SJCRH30 (cell line): ENCODE measurements at regions not wholly inside any gene's neighbourhood (a gene's known extent, or its start where the extent isn't known, plus 50 kb on each side); places are given as distances from the start of the nearest gene placed in this dataset.
"Not testable (repeated sequence)": the region's sequence is repeated elsewhere in the genome, so short reads cannot be mapped to it uniquely, and the experiment has no call there.

Experiments used
- DNase-seq, 2 experiments: peaks; one replicate each; pipeline ENCODE4 v3.0.0-alpha.2; 2015 to 2020
- H3K27ac ChIP-seq: fragments of 250-450 bp; sonication (Bioruptor Pico); 2 replicates; pipeline ENCODE4 v1.5.1; 2020; ENCODE audit warnings: mild to moderate bottlenecking, moderate library complexity
- H3K27me3 ChIP-seq: fragments of 250-450 bp; sonication (Bioruptor Pico); 2 replicates; pipeline ENCODE4 v1.5.1; 2020; ENCODE audit warnings: mild to moderate bottlenecking, moderate library complexity
- H3K36me3 ChIP-seq: fragments of 250-450 bp; sonication (Bioruptor Pico); 2 replicates; pipeline ENCODE4 v1.5.1; 2020; ENCODE audit warnings: mild to moderate bottlenecking, moderate library complexity
- H3K4me1 ChIP-seq: fragments of 250-450 bp; sonication (Bioruptor Pico); 2 replicates; pipeline ENCODE4 v1.5.1; 2020; ENCODE audit warnings: mild to moderate bottlenecking, moderate library complexity
- H3K4me3 ChIP-seq: fragments of 250-450 bp; sonication (Bioruptor Pico); 2 replicates; pipeline ENCODE4 v1.5.1; 2020; ENCODE audit warnings: mild to moderate bottlenecking, moderate library complexity
- H3K9me3 ChIP-seq: fragments of 250-450 bp; sonication (Bioruptor Pico); replicated peaks from 2 replicates; pipeline ENCODE4 v1.5.1; 2020; ENCODE audit warnings: mild to moderate bottlenecking, moderate library complexity

- DNase-seq, H3K4me1 ChIP-seq, H3K27ac ChIP-seq, H3K4me3 ChIP-seq, H3K9me3 ChIP-seq, H3K27me3 ChIP-seq, H3K36me3 ChIP-seq: not testable (repeated sequence)
Observed at GRCh38 chr4:4644277-4644676, 102.4 kb upstream of the STX18 start.

- not testable (repeated sequence) for H3K27ac ChIP-seq, H3K4me1 ChIP-seq, H3K4me3 ChIP-seq, H3K9me3 ChIP-seq, H3K36me3 ChIP-seq, DNase-seq, H3K27me3 ChIP-seq
Observed at GRCh38 chr4:4643743-4644142, 101.9 kb upstream of the STX18 start.

- DNase-seq: no peak
- H3K4me1 ChIP-seq: no peaks in the 10 kb centered on the region
- H3K4me3 ChIP-seq: no peak overlapping the region
- no peaks in the 10 kb centered on the region for H3K27me3 ChIP-seq
- H3K9me3 ChIP-seq: no peaks in the 10 kb centered on the region
- H3K36me3 ChIP-seq: no peaks in the 10 kb centered on the region
- no peak overlapping the region for H3K27ac ChIP-seq
Observed at GRCh38 chr4:4643306-4643705, 101.5 kb upstream of the STX18 start.

GRCh38 chr4:4642496-4643000 is 100.7 kb upstream of the STX18 start:
- no peak overlapping the region for H3K4me3 ChIP-seq
- H3K4me1 ChIP-seq: no peaks in the 10 kb centered on the region
- H3K27ac ChIP-seq: no peak overlapping the region
- H3K36me3 ChIP-seq: no peaks in the 10 kb centered on the region
- no peaks in the 10 kb centered on the region for H3K27me3 ChIP-seq
- no peaks in the 10 kb centered on the region for H3K9me3 ChIP-seq
- no peak for DNase-seq

- Histone ChIP-seq H3K9me3 (no peaks in the 10 kb centered on the region), H3K4me3 (no peak overlapping the region)
- DNase-seq: no peak
Observed at GRCh38 chr4:4641661-4642495, 100.0 kb upstream of the STX18 start.

GRCh38 chr4:4641254-4641653 is 99.4 kb upstream of the STX18 start:
- no peaks in the 10 kb centered on the region for H3K36me3 ChIP-seq
- no peak for DNase-seq
- no peaks in the 10 kb centered on the region for H3K4me1 ChIP-seq
- no peak overlapping the region for H3K4me3 ChIP-seq
- H3K9me3 ChIP-seq: no peaks in the 10 kb centered on the region
- no peak overlapping the region for H3K27ac ChIP-seq
- H3K27me3 ChIP-seq: no peaks in the 10 kb centered on the region

More at GRCh38 chr4:4641661-4642495, 100.0 kb upstream of the STX18 start:
- Histone ChIP-seq H3K36me3 (no peaks in the 10 kb centered on the region), H3K27ac (no peak overlapping the region), H3K27me3 (no peaks in the 10 kb centered on the region), H3K4me1 (no peaks in the 10 kb centered on the region)

- Histone ChIP-seq H3K27me3 (no peaks in the 10 kb centered on the region), H3K36me3 (no peaks in the 10 kb centered on the region), H3K4me1 (no peaks in the 10 kb centered on the region), H3K9me3 (no peaks in the 10 kb centered on the region), H3K4me3 (no peak overlapping the region), H3K27ac (no peak overlapping the region)
- DNase-seq: no peak
Observed at GRCh38 chr4:4640692-4641091, 98.8 kb upstream of the STX18 start.

- H3K27me3 ChIP-seq: no peaks in the 10 kb centered on the region
- no peak overlapping the region for H3K27ac ChIP-seq
- H3K9me3 ChIP-seq: no peaks in the 10 kb centered on the region
- no peak overlapping the region for H3K4me3 ChIP-seq
- no peaks in the 10 kb centered on the region for H3K36me3 ChIP-seq
- no peak for DNase-seq
- H3K4me1 ChIP-seq: no peaks in the 10 kb centered on the region
Observed at GRCh38 chr4:4639370-4639769, 97.5 kb upstream of the STX18 start.

GRCh38 chr4:4637710-4638109 is 95.9 kb upstream of the STX18 start:
- H3K27me3 ChIP-seq: no peaks in the 10 kb centered on the region
- H3K4me3 ChIP-seq: no peak overlapping the region
- no peak overlapping the region for H3K27ac ChIP-seq
- no peak for DNase-seq
- H3K9me3 ChIP-seq: no peaks in the 10 kb centered on the region
- H3K36me3 ChIP-seq: no peaks in the 10 kb centered on the region
- no peaks in the 10 kb centered on the region for H3K4me1 ChIP-seq

- Histone ChIP-seq H3K27ac (no peak overlapping the region), H3K27me3 (no peaks in the 10 kb centered on the region), H3K36me3 (no peaks in the 10 kb centered on the region), H3K4me1 (no peaks in the 10 kb centered on the region), H3K4me3 (no peak overlapping the region), H3K9me3 (no peaks in the 10 kb centered on the region)
- DNase-seq: no peak
Observed at GRCh38 chr4:4633431-4633830, 91.6 kb upstream of the STX18 start.

GRCh38 chr4:4631150-4631549 is 89.3 kb upstream of the STX18 start:
- H3K9me3 ChIP-seq: no peaks in the 10 kb centered on the region
- H3K27me3 ChIP-seq: no peaks in the 10 kb centered on the region
- no peak overlapping the region for H3K27ac ChIP-seq
- DNase-seq: no peak
- H3K4me1 ChIP-seq: no peaks in the 10 kb centered on the region
- no peak overlapping the region for H3K4me3 ChIP-seq
- H3K36me3 ChIP-seq: no peaks in the 10 kb centered on the region

GRCh38 chr4:4627906-4628305 is 86.1 kb upstream of the STX18 start:
- no peaks in the 10 kb centered on the region for H3K4me1 ChIP-seq
- H3K27ac ChIP-seq: no peak overlapping the region
- no peak overlapping the region for H3K4me3 ChIP-seq
- H3K27me3 ChIP-seq: no peaks in the 10 kb centered on the region
- no peak for DNase-seq
- no peaks in the 10 kb centered on the region for H3K9me3 ChIP-seq
- H3K36me3 ChIP-seq: no peaks in the 10 kb centered on the region

- Histone ChIP-seq H3K36me3 (no peaks in the 10 kb centered on the region), H3K27ac (no peak overlapping the region), H3K4me3 (no peak overlapping the region), H3K27me3 (no peaks in the 10 kb centered on the region), H3K4me1 (no peaks in the 10 kb centered on the region), H3K9me3 (no peaks in the 10 kb centered on the region)
- no peak for DNase-seq
Observed at GRCh38 chr4:4627111-4627510, 85.3 kb upstream of the STX18 start.

GRCh38 chr4:4625488-4625887 is 83.6 kb upstream of the STX18 start:
- Histone ChIP-seq H3K4me1 (no peaks in the 10 kb centered on the region), H3K4me3 (no peak overlapping the region), H3K27me3 (no peaks in the 10 kb centered on the region), H3K36me3 (no peaks in the 10 kb centered on the region), H3K27ac (no peak overlapping the region), H3K9me3 (no peaks in the 10 kb centered on the region)
- peak in 1 of 2 experiments; percentile 11 for DNase-seq

- no peaks in the 10 kb centered on the region for H3K9me3 ChIP-seq
- no peaks in the 10 kb centered on the region for H3K36me3 ChIP-seq
- H3K4me3 ChIP-seq: no peak overlapping the region
- no peaks in the 10 kb centered on the region for H3K27me3 ChIP-seq
- no peak overlapping the region for H3K27ac ChIP-seq
- no peak for DNase-seq
- H3K4me1 ChIP-seq: no peaks in the 10 kb centered on the region
Observed at GRCh38 chr4:4624276-4624897, 82.5 kb upstream of the STX18 start.

GRCh38 chr4:4619821-4620220 is 78.0 kb upstream of the STX18 start:
- no peak for DNase-seq
- Histone ChIP-seq H3K27me3 (no peaks in the 10 kb centered on the region), H3K9me3 (no peaks in the 10 kb centered on the region), H3K4me3 (no peak overlapping the region), H3K27ac (no peak overlapping the region), H3K4me1 (no peaks in the 10 kb centered on the region), H3K36me3 (no peaks in the 10 kb centered on the region)
